ENCODE measurements at regions not wholly inside any gene's neighbourhood (a gene's known extent, or its start where the extent isn't known, plus 50 kb on each side); places are given as distances from the start of the nearest gene placed in this dataset.
"Not testable (repeated sequence)": the region's sequence is repeated elsewhere in the genome, so short reads cannot be mapped to it uniquely, and the experiment has no call there.

DNA sequence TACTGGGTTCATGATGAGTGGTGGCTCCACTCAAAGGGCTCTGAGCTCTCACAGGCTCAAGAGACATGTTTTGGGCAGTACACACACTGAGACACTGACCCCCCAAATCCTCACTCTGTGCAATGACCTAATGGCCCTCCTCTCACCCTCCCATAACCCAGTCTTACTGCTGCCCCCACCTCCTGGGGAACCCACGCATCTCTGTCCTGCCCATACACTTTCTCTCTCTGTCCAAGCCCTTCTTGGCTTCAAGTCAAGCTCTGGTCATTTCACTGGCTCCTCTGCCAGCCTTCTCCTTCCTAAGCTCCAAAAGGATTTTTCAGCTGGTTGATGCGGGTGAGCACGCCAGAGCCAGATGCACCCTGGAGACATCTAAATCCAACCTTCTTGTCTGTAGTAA lies 187.9 kb upstream of the TSHZ3 start:
- H3K4me3 ChIP-seq (ENCODE audit: low read depth in 2 of 2, low read length in 1 of 2), result no peak overlapping the region
- TF ChIP-seq, protein P1, sequence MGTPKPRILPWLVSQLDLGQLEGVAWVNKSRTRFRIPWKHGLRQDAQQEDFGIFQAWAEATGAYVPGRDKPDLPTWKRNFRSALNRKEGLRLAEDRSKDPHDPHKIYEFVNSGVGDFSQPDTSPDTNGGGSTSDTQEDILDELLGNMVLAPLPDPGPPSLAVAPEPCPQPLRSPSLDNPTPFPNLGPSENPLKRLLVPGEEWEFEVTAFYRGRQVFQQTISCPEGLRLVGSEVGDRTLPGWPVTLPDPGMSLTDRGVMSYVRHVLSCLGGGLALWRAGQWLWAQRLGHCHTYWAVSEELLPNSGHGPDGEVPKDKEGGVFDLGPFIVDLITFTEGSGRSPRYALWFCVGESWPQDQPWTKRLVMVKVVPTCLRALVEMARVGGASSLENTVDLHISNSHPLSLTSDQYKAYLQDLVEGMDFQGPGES (IDR thresholded peaks at IDR 0.05; ENCODE audit: low read depth, low read length), result no peak
- TF ChIP-seq FOXM1 (IDR thresholded peaks at IDR 0.05; ENCODE audit: low read depth) (no peak), YY1 (IDR thresholded peaks at IDR 0.05; ENCODE audit: low read depth) (no peak), MEF2A (IDR thresholded peaks at IDR 0.05; ENCODE audit: borderline replicate concordance, low read depth) (no peak), GATA2 (CRISPR knock-in tag; IDR thresholded peaks at IDR 0.05) (no peak), TCF12 (IDR thresholded peaks at IDR 0.05) (no peak), RCOR1 (IDR thresholded peaks at IDR 0.05; ENCODE audit: low read length) (no peak), EZH2phosphoT487 (IDR thresholded peaks at IDR 0.05; ENCODE audit: borderline replicate concordance, low read depth) (no peak)
- TF ChIP-seq, protein P2, sequence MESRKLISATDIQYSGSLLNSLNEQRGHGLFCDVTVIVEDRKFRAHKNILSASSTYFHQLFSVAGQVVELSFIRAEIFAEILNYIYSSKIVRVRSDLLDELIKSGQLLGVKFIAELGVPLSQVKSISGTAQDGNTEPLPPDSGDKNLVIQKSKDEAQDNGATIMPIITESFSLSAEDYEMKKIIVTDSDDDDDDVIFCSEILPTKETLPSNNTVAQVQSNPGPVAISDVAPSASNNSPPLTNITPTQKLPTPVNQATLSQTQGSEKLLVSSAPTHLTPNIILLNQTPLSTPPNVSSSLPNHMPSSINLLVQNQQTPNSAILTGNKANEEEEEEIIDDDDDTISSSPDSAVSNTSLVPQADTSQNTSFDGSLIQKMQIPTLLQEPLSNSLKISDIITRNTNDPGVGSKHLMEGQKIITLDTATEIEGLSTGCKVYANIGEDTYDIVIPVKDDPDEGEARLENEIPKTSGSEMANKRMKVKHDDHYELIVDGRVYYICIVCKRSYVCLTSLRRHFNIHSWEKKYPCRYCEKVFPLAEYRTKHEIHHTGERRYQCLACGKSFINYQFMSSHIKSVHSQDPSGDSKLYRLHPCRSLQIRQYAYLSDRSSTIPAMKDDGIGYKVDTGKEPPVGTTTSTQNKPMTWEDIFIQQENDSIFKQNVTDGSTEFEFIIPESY (IDR thresholded peaks at IDR 0.05; ENCODE audit: borderline replicate concordance, low read depth), result no peak
- TF ChIP-seq, protein P3, sequence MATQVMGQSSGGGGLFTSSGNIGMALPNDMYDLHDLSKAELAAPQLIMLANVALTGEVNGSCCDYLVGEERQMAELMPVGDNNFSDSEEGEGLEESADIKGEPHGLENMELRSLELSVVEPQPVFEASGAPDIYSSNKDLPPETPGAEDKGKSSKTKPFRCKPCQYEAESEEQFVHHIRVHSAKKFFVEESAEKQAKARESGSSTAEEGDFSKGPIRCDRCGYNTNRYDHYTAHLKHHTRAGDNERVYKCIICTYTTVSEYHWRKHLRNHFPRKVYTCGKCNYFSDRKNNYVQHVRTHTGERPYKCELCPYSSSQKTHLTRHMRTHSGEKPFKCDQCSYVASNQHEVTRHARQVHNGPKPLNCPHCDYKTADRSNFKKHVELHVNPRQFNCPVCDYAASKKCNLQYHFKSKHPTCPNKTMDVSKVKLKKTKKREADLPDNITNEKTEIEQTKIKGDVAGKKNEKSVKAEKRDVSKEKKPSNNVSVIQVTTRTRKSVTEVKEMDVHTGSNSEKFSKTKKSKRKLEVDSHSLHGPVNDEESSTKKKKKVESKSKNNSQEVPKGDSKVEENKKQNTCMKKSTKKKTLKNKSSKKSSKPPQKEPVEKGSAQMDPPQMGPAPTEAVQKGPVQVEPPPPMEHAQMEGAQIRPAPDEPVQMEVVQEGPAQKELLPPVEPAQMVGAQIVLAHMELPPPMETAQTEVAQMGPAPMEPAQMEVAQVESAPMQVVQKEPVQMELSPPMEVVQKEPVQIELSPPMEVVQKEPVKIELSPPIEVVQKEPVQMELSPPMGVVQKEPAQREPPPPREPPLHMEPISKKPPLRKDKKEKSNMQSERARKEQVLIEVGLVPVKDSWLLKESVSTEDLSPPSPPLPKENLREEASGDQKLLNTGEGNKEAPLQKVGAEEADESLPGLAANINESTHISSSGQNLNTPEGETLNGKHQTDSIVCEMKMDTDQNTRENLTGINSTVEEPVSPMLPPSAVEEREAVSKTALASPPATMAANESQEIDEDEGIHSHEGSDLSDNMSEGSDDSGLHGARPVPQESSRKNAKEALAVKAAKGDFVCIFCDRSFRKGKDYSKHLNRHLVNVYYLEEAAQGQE (IDR thresholded peaks at IDR 0.05; ENCODE audit: low read depth, low read length), result no peak
- no peaks in the 10 kb centered on the region for H3F3A ChIP-seq (replicated peaks; ENCODE audit: insufficient read depth)
- H3K9me3 ChIP-seq, result no peaks in the 10 kb centered on the region
- CTCF ChIA-PET, result no interaction called here
- H3K27me3 ChIP-seq (ENCODE audit: insufficient read depth), result no peaks in the 10 kb centered on the region
- no peak overlapping the region for H3K4me2 ChIP-seq
- POLR2A ChIA-PET, result no interaction called here
- no peak for DNase-seq
- no peak overlapping the region for H2AFZ ChIP-seq (ENCODE audit: low read depth)
- no peaks in the 10 kb centered on the region for H3K9me2 ChIP-seq
- WGBS (ENCODE audit: low lambda C conversion rate), result 41% methylated on average over 3 of the region's 3 CpGs
- H3K79me2 ChIP-seq (ENCODE audit: insufficient read depth), result no peaks in the 10 kb centered on the region
- H3K4me1 ChIP-seq (ENCODE audit: control insufficient read depth in 1 of 2, insufficient read depth in 2 of 2, low read depth in 1 of 2, low read length in 1 of 2), result peaks cover 0 to 7% of the 10 kb centered on the region in 2 experiments; a peak in 1 of 4 replicates
- no peaks in the 10 kb centered on the region for H3K36me3 ChIP-seq (replicated peaks in 1 of 2; ENCODE audit: control insufficient read depth in 1 of 2, insufficient read depth in 2 of 2, low read length in 1 of 2)
- no peaks in the 10 kb centered on the region for H4K20me1 ChIP-seq (ENCODE audit: insufficient read depth)
- no peak overlapping the region for H3K27ac ChIP-seq (ENCODE audit: low read depth in 2 of 2, low read length in 1 of 2)
- no peak overlapping the region for H3K9ac ChIP-seq

DNA sequence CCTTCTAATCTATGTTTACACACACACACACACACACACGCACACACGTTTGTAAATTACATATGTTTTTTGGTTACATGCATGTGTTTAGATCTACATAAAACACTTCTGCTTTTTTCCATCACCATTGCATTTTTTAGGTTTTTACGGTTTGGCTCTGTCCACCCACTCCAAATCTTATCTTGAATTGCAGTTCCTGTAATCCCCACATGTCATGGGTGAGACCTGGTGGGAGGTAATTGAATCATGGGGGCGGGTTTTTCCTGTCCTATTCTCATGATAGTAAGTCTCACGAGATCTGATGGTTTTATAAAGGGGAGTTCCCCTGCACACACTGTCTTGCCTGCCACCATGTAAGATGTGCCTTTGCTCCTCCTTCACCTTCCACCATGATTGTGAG lies 188.7 kb upstream of the TSHZ3 start:
- H3K4me3 ChIP-seq (ENCODE audit: low read depth in 2 of 2, low read length in 1 of 2); H3K27ac ChIP-seq (ENCODE audit: low read depth in 2 of 2, low read length in 1 of 2); H3K27me3 ChIP-seq (ENCODE audit: insufficient read depth); H4K20me1 ChIP-seq (ENCODE audit: insufficient read depth); H3K9me2 ChIP-seq; DNase-seq; CTCF ChIA-PET; H3F3A ChIP-seq (replicated peaks; ENCODE audit: insufficient read depth); H3K36me3 ChIP-seq (replicated peaks in 1 of 2; ENCODE audit: control insufficient read depth in 1 of 2, insufficient read depth in 2 of 2, low read length in 1 of 2); H3K4me2 ChIP-seq; H3K79me2 ChIP-seq (ENCODE audit: insufficient read depth); H3K9ac ChIP-seq; POLR2A ChIA-PET; H2AFZ ChIP-seq (ENCODE audit: low read depth); H3K4me1 ChIP-seq (ENCODE audit: control insufficient read depth in 1 of 2, insufficient read depth in 2 of 2, low read depth in 1 of 2, low read length in 1 of 2); H3K9me3 ChIP-seq: not testable (repeated sequence)
- WGBS (ENCODE audit: low lambda C conversion rate), result 10% methylated on average over 5 of the region's 5 CpGs

All from SK-N-SH (cell line).